HG02798 (cell line): ENCODE measurements at regions not wholly inside any gene's neighbourhood (a gene's known extent, or its start where the extent isn't known, plus 50 kb on each side); places are given as distances from the start of the nearest gene placed in this dataset.
"Not testable (repeated sequence)": the region's sequence is repeated elsewhere in the genome, so short reads cannot be mapped to it uniquely, and the experiment has no call there.

Experiments
- ATAC-seq: cut with Tn5 transposase; IDR thresholded peaks from one replicate; pipeline ENCODE4 v1.9.1; 2021; ENCODE audit warnings: mild to moderate bottlenecking; ENCODE audit not compliant: unreplicated experiment, poor library complexity

- ATAC-seq = no peak
Observed at GRCh38 chr6:94721459-94721858, 855.9 kb upstream of the MANEA start.

- no peak for ATAC-seq
Observed at GRCh38 chr6:94713446-94713845, 863.9 kb upstream of the MANEA start.

DNA sequence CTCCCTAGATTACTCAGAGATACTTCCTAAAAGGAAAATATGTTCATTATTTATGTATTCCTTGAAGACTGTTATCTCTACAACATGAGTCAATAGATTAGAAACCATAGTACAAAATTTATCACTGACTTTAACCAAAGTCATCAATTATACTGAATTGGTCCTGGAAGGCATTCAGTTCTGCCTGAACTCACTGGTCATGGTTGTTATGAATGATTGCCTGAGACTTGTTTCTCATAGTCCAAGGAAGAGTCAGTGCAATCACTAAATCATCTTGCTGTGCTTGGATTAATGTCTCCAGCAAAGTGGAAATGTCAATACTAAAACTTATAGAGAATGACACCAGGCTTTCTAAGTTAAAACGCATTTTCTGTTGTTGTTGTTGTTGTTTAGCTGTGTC lies 878.6 kb upstream of the MANEA start:
- no peak for ATAC-seq

- not testable (repeated sequence) for ATAC-seq
Observed at GRCh38 chr6:94687255-94687654, 890.1 kb upstream of the MANEA start.

- no peak for ATAC-seq
Observed at GRCh38 chr6:94683409-94683808, 893.9 kb upstream of the MANEA start.

DNA sequence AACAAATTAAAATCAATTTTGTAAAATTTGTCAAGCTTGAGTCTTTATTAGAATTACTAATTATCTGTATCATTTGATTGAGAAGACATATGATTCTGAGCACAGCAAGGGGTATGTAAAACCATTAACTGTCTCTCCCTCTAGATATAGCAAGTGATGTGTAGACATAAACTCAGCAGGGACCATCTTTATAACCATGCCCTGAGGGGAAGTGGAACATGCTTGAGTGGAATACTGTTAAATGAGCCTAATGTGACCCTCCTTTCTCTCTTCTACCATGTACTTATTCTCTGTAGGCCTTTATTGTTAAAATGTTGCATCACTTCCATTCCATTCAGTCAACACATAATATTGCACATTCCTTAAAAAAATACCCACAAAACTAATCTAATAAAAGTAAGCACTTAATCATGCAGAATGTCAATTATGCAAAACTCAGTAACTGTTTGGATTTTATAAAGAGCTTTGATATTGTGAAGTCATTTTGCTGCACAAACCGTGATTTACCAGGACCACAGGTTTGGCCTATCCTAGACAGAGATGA lies 896.6 kb upstream of the MANEA start:
- ATAC-seq = no peak

DNA sequence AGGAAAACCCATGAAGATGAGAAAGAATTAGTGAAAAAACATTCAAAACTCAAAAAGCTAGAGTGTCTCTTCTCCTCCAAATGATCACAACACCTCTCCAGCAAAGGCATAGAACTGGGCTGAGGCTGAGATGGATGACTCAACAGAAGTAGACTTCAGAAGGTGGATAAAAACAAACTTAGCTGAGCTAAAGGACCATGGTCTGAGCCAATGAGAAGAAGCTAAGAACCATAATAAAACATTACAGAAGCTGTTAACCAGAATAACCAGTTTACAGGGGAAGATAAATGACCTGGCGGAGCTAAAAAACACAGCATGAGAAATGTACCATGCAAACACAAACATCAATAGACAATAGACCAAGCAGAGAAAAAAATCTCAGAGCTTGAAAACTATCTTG lies 904.1 kb upstream of the MANEA start:
- no peak for ATAC-seq

GRCh38 chr6:94670017-94670416 lies 907.3 kb upstream of the MANEA start:
- no peak for ATAC-seq

GRCh38 chr6:94668876-94669275 lies 908.5 kb upstream of the MANEA start:
- ATAC-seq = no peak

DNA sequence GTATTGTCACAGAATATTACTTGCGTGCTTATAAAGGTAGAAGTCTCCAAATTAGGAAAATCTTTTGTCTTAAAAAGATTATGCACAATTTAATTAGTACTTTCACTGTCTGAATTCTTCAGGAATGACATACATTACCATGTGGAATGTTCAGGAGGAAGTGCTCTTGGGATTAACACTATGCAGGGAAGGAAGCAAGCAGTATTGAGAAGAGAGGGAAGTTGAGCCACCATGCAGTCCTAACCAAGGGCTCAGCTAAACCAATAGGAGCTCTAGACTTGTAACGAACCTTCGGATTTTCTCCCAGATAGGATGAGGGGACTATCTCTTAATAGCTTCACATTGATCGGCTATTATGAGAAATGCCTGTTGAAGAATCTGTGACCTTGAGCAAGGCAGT lies 918.4 kb upstream of the MANEA start:
- ATAC-seq = no peak

DNA sequence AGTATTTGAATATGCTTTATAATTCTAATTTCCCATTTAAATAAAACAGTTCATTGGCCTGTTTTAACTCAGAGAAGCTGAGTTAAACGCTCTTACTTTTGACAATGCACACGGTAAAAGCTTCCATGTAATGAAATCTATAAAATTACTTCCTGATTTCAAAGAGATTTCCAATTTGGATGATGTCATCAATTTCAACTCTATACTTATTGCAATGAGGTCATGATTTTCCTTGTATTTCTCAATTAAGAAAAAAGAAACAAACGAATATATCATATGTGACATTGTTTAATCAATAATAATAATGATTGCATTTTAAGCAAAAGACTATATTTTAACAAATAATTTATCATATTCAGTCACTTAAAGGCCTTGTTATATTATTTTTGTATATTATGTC lies 926.1 kb upstream of the MANEA start:
- ATAC-seq = no peak

DNA sequence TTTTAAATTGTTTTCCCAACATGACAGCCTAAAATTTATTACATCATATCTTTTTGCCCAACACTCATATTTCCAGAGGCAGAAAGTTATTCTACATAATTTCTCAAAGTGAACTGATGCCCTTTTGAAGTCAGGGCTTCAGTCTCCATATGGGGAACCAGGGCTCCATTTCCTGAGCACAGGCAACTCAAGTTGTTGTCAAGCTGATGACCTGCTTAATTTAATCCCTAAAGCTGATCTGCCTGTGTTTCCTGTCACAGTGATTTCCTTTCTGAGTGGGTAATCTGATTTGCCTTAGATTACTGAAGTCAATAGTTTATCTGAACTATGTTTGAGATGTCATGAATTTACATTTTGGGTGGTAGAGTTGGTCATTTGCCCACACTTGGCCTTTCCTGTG lies 932.1 kb upstream of the MANEA start:
- no peak for ATAC-seq

- no peak for ATAC-seq
Observed at GRCh38 chr6:94639564-94639963, 937.8 kb upstream of the MANEA start.

DNA sequence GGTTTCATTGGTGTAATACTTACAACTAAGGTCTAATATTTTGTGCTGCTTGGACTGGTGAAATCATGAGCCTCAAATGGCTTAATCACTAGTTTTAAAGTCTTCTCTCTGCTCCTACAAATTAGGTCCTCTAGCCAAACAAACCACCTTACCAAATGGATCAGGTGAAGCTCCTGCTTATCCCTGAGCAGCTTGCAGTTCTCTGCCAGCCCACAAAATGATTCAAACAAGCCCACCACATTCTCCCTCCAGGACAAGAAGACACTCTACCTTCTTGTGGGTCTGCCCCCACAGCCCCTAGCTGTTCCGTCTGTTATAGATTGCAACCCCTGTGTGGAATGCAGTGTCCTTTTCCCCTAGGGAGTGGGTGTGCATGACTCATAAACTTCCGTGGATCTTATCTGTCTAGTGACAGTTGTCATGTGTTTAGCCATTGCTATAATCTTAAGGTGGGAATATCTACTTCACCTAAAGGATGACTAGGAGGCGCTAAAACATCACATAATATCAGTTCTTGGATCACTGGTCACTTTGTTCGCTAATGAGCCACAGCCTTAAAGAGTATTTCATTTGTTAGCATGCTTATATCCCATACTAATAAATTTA lies 940.5 kb upstream of the MANEA start:
- no peak for ATAC-seq

- ATAC-seq = no peak
Observed at GRCh38 chr6:94623586-94623985, 953.7 kb upstream of the MANEA start.

GRCh38 chr6:94622783-94623182 lies 954.6 kb upstream of the MANEA start:
- ATAC-seq = no peak

DNA sequence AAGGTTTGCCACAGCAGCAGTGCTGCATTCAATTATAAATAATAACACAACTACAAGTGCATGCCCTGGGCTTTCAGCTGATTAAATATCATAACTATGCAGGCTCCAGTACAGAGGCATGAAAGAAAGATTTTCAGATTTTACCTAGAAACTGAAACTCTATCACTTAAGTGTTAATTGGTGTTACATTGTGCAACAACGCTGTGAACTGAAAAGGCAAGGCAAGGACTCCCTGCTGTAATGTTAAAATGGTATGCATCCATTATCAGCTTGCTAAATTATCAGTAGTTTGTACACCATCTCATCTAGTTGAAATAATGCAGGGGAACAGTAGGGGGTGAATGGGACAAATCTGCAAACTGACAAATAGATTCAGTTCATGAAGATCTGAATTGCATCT lies 976.7 kb upstream of the MANEA start:
- no peak for ATAC-seq

GRCh38 chr6:94597487-94597886 lies 979.8 kb upstream of the MANEA start:
- ATAC-seq = no peak

DNA sequence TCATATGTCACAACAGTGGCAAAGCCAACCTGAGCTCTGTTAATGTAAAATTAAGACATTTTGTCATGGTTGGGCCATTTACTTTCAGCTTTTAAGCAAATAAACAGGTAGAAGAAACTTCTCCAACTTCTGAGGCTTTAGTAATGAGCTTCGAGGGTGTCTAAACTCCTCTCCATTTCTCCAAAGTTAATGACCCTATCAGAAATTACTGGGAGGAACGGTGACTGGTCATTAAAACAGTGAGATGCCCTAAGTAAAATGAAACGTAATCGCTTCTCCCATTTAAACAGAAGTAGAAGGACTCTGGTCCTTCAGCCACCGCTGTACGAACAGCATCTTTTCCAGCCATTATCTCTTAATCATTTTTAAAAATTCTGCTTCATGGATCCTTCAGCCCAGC lies 986.9 kb upstream of the MANEA start:
- ATAC-seq = no peak

- ATAC-seq = no peak
Observed at GRCh38 chr6:94588301-94588700, 989.0 kb upstream of the MANEA start.

DNA sequence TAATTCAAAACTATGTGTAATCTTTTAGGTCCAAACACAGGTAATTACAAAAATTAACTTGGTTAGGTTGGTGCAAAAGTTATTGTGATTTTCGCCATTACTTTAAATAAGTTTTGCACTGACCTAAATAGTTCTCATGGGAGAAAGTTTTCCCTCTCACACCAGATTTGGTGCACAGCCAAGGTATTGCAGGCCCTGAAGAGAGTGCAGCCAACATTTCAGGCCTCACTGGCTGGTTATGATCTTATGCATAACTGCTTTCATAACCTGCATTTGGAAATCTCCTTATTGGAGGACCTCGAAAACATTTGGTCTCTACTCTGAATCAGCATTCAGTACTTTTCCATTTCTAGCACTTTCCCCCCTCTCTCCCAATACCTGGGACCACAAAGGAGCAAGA lies 993.1 kb upstream of the MANEA start:
- no peak for ATAC-seq

DNA sequence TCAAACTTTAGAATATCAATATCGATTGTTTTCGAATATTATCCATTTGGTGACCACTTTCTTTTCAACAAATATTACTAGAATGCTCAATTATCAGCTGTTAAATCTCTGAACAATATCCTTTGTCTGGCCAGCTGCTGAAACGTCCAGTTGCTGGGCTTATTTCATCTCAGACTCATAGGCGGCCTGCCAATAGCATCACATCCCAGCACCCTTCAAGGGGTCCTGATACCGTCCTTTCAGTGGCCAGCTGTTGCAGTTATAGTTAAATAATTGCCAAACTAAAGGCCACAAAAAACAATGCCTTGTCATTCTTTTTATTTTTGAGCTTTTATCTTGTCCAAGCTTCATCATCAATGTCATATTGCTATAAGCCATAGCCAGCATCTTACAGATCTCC lies 1006.8 kb upstream of the MANEA start:
- no peak for ATAC-seq

GRCh38 chr6:94562846-94563245 lies 1014.5 kb upstream of the MANEA start:
- no peak for ATAC-seq
